ENCODE measurements at regions not wholly inside any gene's neighbourhood (a gene's known extent, or its start where the extent isn't known, plus 50 kb on each side); places are given as distances from the start of the nearest gene placed in this dataset.

DNA sequence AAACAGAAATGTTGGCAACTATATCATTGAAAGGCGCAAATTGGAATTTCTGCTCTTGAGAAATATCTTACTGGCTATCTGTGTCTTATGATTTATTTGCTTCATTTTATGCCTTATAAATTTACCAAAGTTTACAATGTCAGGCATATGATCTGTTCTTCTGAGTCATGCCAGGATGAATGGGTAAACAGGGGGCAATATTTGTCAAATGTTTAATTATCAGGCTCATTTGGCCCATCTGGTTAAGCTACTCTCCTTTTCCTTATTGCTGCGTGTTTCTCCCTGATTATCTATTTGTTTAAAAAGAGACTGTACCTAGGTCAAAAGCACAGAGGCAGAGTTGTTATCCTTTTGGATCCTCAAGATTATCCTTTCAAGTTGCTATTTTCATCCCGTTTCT lies 903.8 kb upstream of the PCDH10 start:
- no peak overlapping the region for H3K9ac ChIP-seq (ENCODE audit: low read length)
- DNase-seq (no peak), ATAC-seq (0 out of 2 replicates have a peak, but pooled peaks have one; percentile 24)
- ChIA-PET CTCF (no interaction called here), POLR2A (ENCODE audit: unreplicated experiment) (no interaction called here)
- H3K9me3 ChIP-seq (ENCODE audit: low read length), result no peaks in the 10 kb centered on the region
- no peaks in the 10 kb centered on the region for H3F3A ChIP-seq (ENCODE audit: low read length, unreplicated experiment)
- no peaks in the 10 kb centered on the region for H3K4me1 ChIP-seq (ENCODE audit: insufficient read depth, low read length)
- BruUV-seq (replicated peaks), result no TSS peak
- no peaks in the 10 kb centered on the region for H3K36me3 ChIP-seq (ENCODE audit: low read depth, low read length)
- H3K9me2 ChIP-seq (replicated peaks; ENCODE audit: low read length), result no peaks in the 10 kb centered on the region
- TF ChIP-seq, protein P1, sequence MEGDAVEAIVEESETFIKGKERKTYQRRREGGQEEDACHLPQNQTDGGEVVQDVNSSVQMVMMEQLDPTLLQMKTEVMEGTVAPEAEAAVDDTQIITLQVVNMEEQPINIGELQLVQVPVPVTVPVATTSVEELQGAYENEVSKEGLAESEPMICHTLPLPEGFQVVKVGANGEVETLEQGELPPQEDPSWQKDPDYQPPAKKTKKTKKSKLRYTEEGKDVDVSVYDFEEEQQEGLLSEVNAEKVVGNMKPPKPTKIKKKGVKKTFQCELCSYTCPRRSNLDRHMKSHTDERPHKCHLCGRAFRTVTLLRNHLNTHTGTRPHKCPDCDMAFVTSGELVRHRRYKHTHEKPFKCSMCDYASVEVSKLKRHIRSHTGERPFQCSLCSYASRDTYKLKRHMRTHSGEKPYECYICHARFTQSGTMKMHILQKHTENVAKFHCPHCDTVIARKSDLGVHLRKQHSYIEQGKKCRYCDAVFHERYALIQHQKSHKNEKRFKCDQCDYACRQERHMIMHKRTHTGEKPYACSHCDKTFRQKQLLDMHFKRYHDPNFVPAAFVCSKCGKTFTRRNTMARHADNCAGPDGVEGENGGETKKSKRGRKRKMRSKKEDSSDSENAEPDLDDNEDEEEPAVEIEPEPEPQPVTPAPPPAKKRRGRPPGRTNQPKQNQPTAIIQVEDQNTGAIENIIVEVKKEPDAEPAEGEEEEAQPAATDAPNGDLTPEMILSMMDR (conservative IDR thresholded peaks at IDR 0.05; ENCODE audit: low read depth, low read length), result no peak
- TF ChIP-seq EZH2 (IDR thresholded peaks at IDR 0.05; ENCODE audit: low read length, unreplicated experiment) (no peak), EZH2phosphoT487 (IDR thresholded peaks at IDR 0.05; ENCODE audit: borderline replicate concordance, low read length) (no peak)
- intact Hi-C loops (cut with micrococcal nuclease), result no loop called here
- no peak overlapping the region for H2AFZ ChIP-seq (ENCODE audit: low read length)
- H4K20me1 ChIP-seq (ENCODE audit: low read length), result no peaks in the 10 kb centered on the region
- no peaks in the 10 kb centered on the region for H3K27me3 ChIP-seq (ENCODE audit: low read length)
- no peak overlapping the region for H3K4me3 ChIP-seq (ENCODE audit: low read length)
- H3K27ac ChIP-seq (ENCODE audit: low read length), result no peak overlapping the region
- no peaks in the 10 kb centered on the region for H3K79me2 ChIP-seq (ENCODE audit: low read length)
- no peak overlapping the region for H3K4me2 ChIP-seq (ENCODE audit: low read length)

DNA sequence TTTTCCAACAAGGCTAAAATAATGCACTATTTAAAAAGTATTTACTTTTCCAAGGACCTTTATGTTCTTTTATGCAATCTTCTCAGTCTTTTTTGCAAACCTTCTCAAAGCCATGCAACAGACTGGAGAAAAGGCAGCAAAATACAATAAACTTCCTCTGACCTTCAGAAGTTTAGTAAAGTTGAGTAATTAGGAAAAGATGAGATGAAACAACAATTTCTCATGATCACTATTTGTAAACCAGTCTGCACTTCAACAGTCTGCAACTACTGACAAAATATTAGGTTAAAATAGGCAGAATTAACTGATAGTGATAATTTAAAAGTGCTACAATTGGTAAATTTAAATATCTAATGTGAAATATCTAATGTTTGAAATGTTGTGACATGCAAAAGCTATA lies 884.9 kb upstream of the PCDH10 start:
- Histone ChIP-seq H3K4me2 (ENCODE audit: low read length) (no peak overlapping the region), H2AFZ (ENCODE audit: low read length) (no peak overlapping the region), H3K9me3 (ENCODE audit: low read length) (no peaks in the 10 kb centered on the region), H3K27me3 (ENCODE audit: low read length) (no peaks in the 10 kb centered on the region), H3K4me3 (ENCODE audit: low read length) (no peak overlapping the region), H3K27ac (ENCODE audit: low read length) (no peak overlapping the region), H3K9me2 (replicated peaks; ENCODE audit: low read length) (no peaks in the 10 kb centered on the region), H3K79me2 (ENCODE audit: low read length) (no peaks in the 10 kb centered on the region), H3K9ac (ENCODE audit: low read length) (no peak overlapping the region), H3K4me1 (ENCODE audit: insufficient read depth, low read length) (no peaks in the 10 kb centered on the region), H4K20me1 (ENCODE audit: low read length) (no peaks in the 10 kb centered on the region), H3F3A (ENCODE audit: low read length, unreplicated experiment) (no peaks in the 10 kb centered on the region), H3K36me3 (ENCODE audit: low read depth, low read length) (no peaks in the 10 kb centered on the region)
- intact Hi-C loops (cut with micrococcal nuclease), result no loop called here
- TF ChIP-seq EZH2phosphoT487 (IDR thresholded peaks at IDR 0.05; ENCODE audit: borderline replicate concordance, low read length) (no peak), EZH2 (IDR thresholded peaks at IDR 0.05; ENCODE audit: low read length, unreplicated experiment) (no peak)
- TF ChIP-seq, protein P1 (conservative IDR thresholded peaks at IDR 0.05; ENCODE audit: low read depth, low read length), result no peak
- BruUV-seq (replicated peaks), result no TSS peak
- ChIA-PET CTCF (no interaction called here), POLR2A (ENCODE audit: unreplicated experiment) (no interaction called here)
- no peak for ATAC-seq
- DNase-seq, result no peak

DNA sequence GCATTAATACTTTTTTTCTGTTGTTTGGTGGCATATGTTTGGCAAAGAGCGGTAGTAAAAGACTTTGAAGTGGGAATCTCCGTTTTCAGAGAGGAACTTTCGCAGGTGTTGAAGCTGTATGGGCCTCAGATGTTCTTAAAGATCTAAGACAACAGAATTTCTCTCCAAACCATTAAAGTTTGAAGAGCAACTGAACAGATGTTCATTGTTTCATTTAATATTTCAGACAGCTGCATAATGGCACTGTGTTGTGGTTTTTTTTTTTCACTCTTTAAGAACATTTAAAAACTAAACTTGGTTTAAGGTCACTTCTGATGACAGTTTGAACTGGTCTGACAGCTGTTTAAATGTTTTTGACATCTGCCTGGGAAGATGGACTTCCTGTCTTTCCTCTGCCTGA lies 882.7 kb upstream of the PCDH10 start:
- Histone ChIP-seq H3K4me3 (ENCODE audit: low read length) (no peak overlapping the region), H2AFZ (ENCODE audit: low read length) (no peak overlapping the region), H3K9me3 (ENCODE audit: low read length) (no peaks in the 10 kb centered on the region), H3K4me1 (ENCODE audit: insufficient read depth, low read length) (no peaks in the 10 kb centered on the region), H3F3A (ENCODE audit: low read length, unreplicated experiment) (no peaks in the 10 kb centered on the region), H3K27ac (ENCODE audit: low read length) (no peak overlapping the region), H3K27me3 (ENCODE audit: low read length) (no peaks in the 10 kb centered on the region), H4K20me1 (ENCODE audit: low read length) (no peaks in the 10 kb centered on the region), H3K4me2 (ENCODE audit: low read length) (no peak overlapping the region), H3K36me3 (ENCODE audit: low read depth, low read length) (no peaks in the 10 kb centered on the region), H3K79me2 (ENCODE audit: low read length) (no peaks in the 10 kb centered on the region), H3K9ac (ENCODE audit: low read length) (no peak overlapping the region), H3K9me2 (replicated peaks; ENCODE audit: low read length) (no peaks in the 10 kb centered on the region)
- TF ChIP-seq EZH2 (IDR thresholded peaks at IDR 0.05; ENCODE audit: low read length, unreplicated experiment) (no peak), EZH2phosphoT487 (IDR thresholded peaks at IDR 0.05; ENCODE audit: borderline replicate concordance, low read length) (no peak)
- TF ChIP-seq, protein P1 (conservative IDR thresholded peaks at IDR 0.05; ENCODE audit: low read depth, low read length), result no peak
- ChIA-PET POLR2A (ENCODE audit: unreplicated experiment) (no interaction called here), CTCF (no interaction called here)
- no peak for ATAC-seq
- intact Hi-C loops (cut with micrococcal nuclease), result loop anchor here (5.0 kb wide), 1 partner anchor 346 kb away; no protein-coding TSS in a partner anchor
- no TSS peak for BruUV-seq (replicated peaks)
- DNase-seq, result no peak
